Endothelial cell of umbilical vein (primary cell): ENCODE measurements at regions not wholly inside any gene's neighbourhood (a gene's known extent, or its start where the extent isn't known, plus 50 kb on each side); places are given as distances from the start of the nearest gene placed in this dataset.

Experiments
- BruUV-seq: library from RNA; stranded (reverse); fragments of 400-500 nt; replicated peaks from 2 replicates; lab custom pipeline; 2021; lab: Mats Ljungman, UMichigan
- CTCF ChIA-PET: fragments of 300-600, 350-600 bp; sonication (Branson Sonifier 250); formaldehyde crosslinking; loops from one replicate; lab custom pipeline; 2021; ENCODE audit warnings: antibody characterized with exemption, inconsistent platforms; lab: Charles Lee
- POLR2A ChIA-PET: fragments of 300-600, 350-600 bp; sonication (Branson Sonifier 250); formaldehyde crosslinking; loops from one replicate; lab custom pipeline; 2021; ENCODE audit warnings: antibody characterized with exemption, inconsistent platforms; lab: Charles Lee
- DNase-seq: peaks from one replicate; pipeline ENCODE4 v3.0.0-alpha.2; 2011; ENCODE audit warnings: low read depth, low spot score
- FAIRE-seq: peaks from 2 replicates; lab custom pipeline; 2011; peaks lifted over from hg19 to GRCh38; lab: Jason Lieb, UNC
- H2AFZ ChIP-seq: 2 replicates; pipeline ENCODE4 v1.6.0; 2012; ENCODE audit warnings: low read depth, low read length, control low read depth, inconsistent platforms
- H3K27ac ChIP-seq: 2 replicates; pipeline ENCODE4 v1.5.1; 2011; ENCODE audit warnings: low read depth, mild to moderate bottlenecking, control low read depth, low read length, moderate library complexity; ENCODE audit not compliant: insufficient read depth
- H3K27me3 ChIP-seq, 2 experiments: 2 replicates each; pipeline versions ENCODE4 v1.6.0 to v1.6.1; 2011; ENCODE audit warnings: low read length in 2 of 2, mixed read lengths in 1 of 2; ENCODE audit not compliant: control insufficient read depth in 2 of 2, insufficient read depth in 2 of 2
- H3K36me3 ChIP-seq, 2 experiments: 2 replicates in 1 of 2; 3 replicates in 1 of 2; pipeline ENCODE4 v1.5.1; 2011; ENCODE audit warnings: low read length in 2 of 2, mild to moderate bottlenecking in 1 of 2, moderate library complexity in 1 of 2; ENCODE audit not compliant: control insufficient read depth in 2 of 2, insufficient read depth in 2 of 2; ENCODE audit errors: extremely low read depth in 1 of 2
- H3K4me1 ChIP-seq: 3 replicates; pipeline ENCODE4 v1.5.1; 2011; ENCODE audit warnings: mild to moderate bottlenecking, low read length; ENCODE audit not compliant: control insufficient read depth, insufficient read depth; ENCODE audit errors: extremely low read depth
- H3K4me2 ChIP-seq: 2 replicates; pipeline ENCODE4 v1.6.1; 2011; ENCODE audit warnings: low read length, control low read depth, mixed read lengths; ENCODE audit not compliant: insufficient read depth
- H3K4me3 ChIP-seq, 3 experiments: fragments of 200-600 bp in 1 of 3; sonication (generic), shearing (Covaris generic) in 1 of 3; replicated peaks in 1 of 3; 2 replicates each; pipeline ENCODE4 v1.5.1; 2011 to 2016; ENCODE audit warnings: control low read depth in 3 of 3, low read length in 3 of 3, mild to moderate bottlenecking in 2 of 3, inconsistent platforms in 1 of 3, low read depth in 1 of 3, moderate library complexity in 1 of 3; ENCODE audit not compliant: insufficient read depth in 1 of 3
- H3K79me2 ChIP-seq: 2 replicates; pipeline ENCODE4 v1.6.0; 2012; ENCODE audit warnings: low read length, inconsistent platforms; ENCODE audit not compliant: control insufficient read depth, insufficient read depth
- H3K9ac ChIP-seq: replicated peaks from 2 replicates; pipeline ENCODE3; 2011; ENCODE audit warnings: low read length, control low read depth; ENCODE audit not compliant: insufficient read depth; ENCODE audit errors: extremely low read depth
- H3K9me1 ChIP-seq: replicated peaks from 3 replicates; pipeline ENCODE4 v1.6.0; 2011; ENCODE audit warnings: mild to moderate bottlenecking, low read length; ENCODE audit not compliant: control insufficient read depth, insufficient read depth; ENCODE audit errors: extremely low read depth
- H3K9me3 ChIP-seq: replicated peaks from 2 replicates; pipeline ENCODE4 v1.5.1; 2012; ENCODE audit warnings: low read length, inconsistent platforms; ENCODE audit not compliant: control insufficient read depth, insufficient read depth
- H4K20me1 ChIP-seq: replicated peaks from 2 replicates; pipeline ENCODE3; 2011; ENCODE audit warnings: mild to moderate bottlenecking, low read length; ENCODE audit not compliant: control insufficient read depth, insufficient read depth; ENCODE audit errors: extremely low read depth
- CTCF ChIP-seq, 2 donors: IDR thresholded peaks; 1 replicate in 1 of 2; 2 replicates in 1 of 2; pipeline ENCODE4 v1.5.1; 2011; ENCODE audit warnings: low read length in 2 of 2, mild to moderate bottlenecking in 2 of 2, moderate library complexity in 2 of 2, control low read depth in 1 of 2, inconsistent platforms in 1 of 2, low read depth in 1 of 2; ENCODE audit not compliant: insufficient read depth in 1 of 2; ENCODE audit errors: extremely low read depth in 1 of 2
- EZH2 ChIP-seq: IDR thresholded peaks from 2 replicates; pipeline ENCODE4 v1.6.1; 2012; ENCODE audit warnings: borderline replicate concordance, low read depth, mild to moderate bottlenecking, moderate library complexity, low read length, inconsistent platforms; ENCODE audit not compliant: severe bottlenecking
- FOS ChIP-seq: IDR thresholded peaks from 2 replicates; pipeline ENCODE4 v1.6.1; 2011; ENCODE audit warnings: mild to moderate bottlenecking, low read length, moderate library complexity, borderline replicate concordance; ENCODE audit not compliant: insufficient read depth
- GATA2 ChIP-seq: IDR thresholded peaks from 2 replicates; pipeline ENCODE4 v1.7.0; 2011; ENCODE audit warnings: low read depth, mild to moderate bottlenecking, moderate library complexity, mixed read lengths, low read length; ENCODE audit not compliant: insufficient read length, insufficient read depth
- POLR2AphosphoS5 ChIP-seq: IDR thresholded peaks from 2 replicates; pipeline ENCODE4 v1.6.1; 2012; ENCODE audit warnings: low read depth, mild to moderate bottlenecking, control low read depth, low read length, moderate library complexity; ENCODE audit not compliant: insufficient read depth
- dilution Hi-C: fragments of 300-500 bp; cut with MboI; formaldehyde crosslinking; loops from one replicate; pipeline ENCODE4 v1.15.0; 2019; ENCODE audit warnings: low sequenced_read_pairs; ENCODE audit not compliant: extremely low pct_ligation_motif_present
- intact Hi-C: fragments of 100-400 bp; cut with micrococcal nuclease; formaldehyde crosslinking; loops from one replicate; pipeline ENCODE4 v1.10.0; 2022

- DNase-seq = no peak
- intact Hi-C loops = no loop called here
Measured at GRCh38 chr6:815348-815738, 122.4 kb upstream of the EXOC2 start.

More at GRCh38 chr6:815348-815738, 122.4 kb upstream of the EXOC2 start:
- Histone ChIP-seq H3K36me3 (no peaks in the 10 kb centered on the region), H3K79me2 (no peaks in the 10 kb centered on the region), H3K27me3 (no peaks in the 10 kb centered on the region), H3K9me3 (no peaks in the 10 kb centered on the region), H3K9ac (no peak overlapping the region), H3K9me1 (no peaks in the 10 kb centered on the region), H3K27ac (no peak overlapping the region), H3K4me3 (no peak overlapping the region), H3K4me1 (no peaks in the 10 kb centered on the region), H3K4me2 (no peak overlapping the region), H2AFZ (no peak overlapping the region), H4K20me1 (no peaks in the 10 kb centered on the region)
- BruUV-seq = no TSS peak
- CTCF ChIA-PET = no interaction called here
- dilution Hi-C loops = no loop called here
- no peak for FAIRE-seq
- TF ChIP-seq CTCF (IDR thresholded peaks at IDR 0.05; ENCODE audit: extremely low read depth in 1 of 2, insufficient read depth in 1 of 2, low read depth in 1 of 2, low read length in 2 of 2) (peak in 1 of 2 donors; percentile 6), FOS (no peak), EZH2 (no peak), POLR2AphosphoS5 (no peak), GATA2 (no peak)
- POLR2A ChIA-PET = no interaction called here
